GM12873 (cell line): ENCODE measurements at regions not wholly inside any gene's neighbourhood (a gene's known extent, or its start where the extent isn't known, plus 50 kb on each side); places are given as distances from the start of the nearest gene placed in this dataset.

Source experiments
- TF ChIP-seq, protein P1 (sequence below): IDR thresholded peaks from 2 replicates; pipeline ENCODE4 v1.5.1; 2012; ENCODE audit warnings: low read depth, mild to moderate bottlenecking, moderate library complexity, low read length, control low read depth; ENCODE audit not compliant: insufficient read depth; ENCODE audit errors: missing control alignments

DNA sequence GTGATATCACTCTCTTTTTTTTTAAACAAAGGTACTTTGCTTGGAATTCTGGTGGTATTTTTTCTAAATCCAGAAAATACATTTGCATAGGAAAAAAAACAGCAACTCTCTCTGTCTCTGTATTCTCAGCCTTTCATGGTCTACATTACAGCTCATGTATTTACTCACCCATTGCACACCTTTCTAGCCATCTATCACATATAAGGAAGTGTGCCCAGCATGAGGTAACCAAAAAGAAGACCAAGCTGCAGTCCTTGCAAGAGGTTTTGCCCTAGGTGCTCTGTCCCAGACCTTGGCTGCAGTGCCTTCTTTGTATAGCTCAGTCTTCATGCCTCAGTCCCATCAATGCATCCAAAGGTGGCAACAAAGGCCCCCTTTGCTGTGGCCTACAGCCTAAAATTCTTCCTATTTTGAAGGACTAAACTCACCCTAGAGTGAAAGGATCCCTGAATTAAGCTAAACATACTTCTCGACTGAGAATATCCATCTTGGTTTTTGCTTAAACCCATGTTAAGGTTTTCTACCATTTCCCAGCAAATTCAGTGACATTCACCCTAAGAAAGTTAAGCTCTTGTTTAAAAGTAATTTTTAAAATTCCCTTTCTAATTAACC, 446.4 kb downstream of the KIF4B start:
- TF ChIP-seq, protein P1, sequence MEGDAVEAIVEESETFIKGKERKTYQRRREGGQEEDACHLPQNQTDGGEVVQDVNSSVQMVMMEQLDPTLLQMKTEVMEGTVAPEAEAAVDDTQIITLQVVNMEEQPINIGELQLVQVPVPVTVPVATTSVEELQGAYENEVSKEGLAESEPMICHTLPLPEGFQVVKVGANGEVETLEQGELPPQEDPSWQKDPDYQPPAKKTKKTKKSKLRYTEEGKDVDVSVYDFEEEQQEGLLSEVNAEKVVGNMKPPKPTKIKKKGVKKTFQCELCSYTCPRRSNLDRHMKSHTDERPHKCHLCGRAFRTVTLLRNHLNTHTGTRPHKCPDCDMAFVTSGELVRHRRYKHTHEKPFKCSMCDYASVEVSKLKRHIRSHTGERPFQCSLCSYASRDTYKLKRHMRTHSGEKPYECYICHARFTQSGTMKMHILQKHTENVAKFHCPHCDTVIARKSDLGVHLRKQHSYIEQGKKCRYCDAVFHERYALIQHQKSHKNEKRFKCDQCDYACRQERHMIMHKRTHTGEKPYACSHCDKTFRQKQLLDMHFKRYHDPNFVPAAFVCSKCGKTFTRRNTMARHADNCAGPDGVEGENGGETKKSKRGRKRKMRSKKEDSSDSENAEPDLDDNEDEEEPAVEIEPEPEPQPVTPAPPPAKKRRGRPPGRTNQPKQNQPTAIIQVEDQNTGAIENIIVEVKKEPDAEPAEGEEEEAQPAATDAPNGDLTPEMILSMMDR: no peak

DNA sequence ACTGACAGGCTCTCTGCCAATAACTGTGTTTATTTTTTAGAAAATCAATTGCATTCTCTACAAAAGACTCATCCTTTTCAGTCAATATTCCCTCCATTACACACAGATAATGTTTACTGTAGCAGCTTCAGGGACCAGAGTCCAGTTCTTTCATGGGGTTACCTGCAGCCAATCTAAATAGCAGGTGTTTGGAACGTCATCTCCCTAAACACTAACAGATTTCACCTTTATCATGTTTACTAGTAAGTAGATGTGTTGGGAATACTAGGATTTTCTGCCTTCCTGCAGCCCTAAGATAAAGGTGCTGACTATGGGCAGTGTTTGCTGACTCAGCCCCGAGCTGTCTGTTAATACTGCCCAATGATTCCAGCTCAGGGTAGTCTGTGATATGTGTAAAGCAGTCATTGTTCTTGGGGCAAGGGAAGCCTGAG, 447.0 kb downstream of the KIF4B start:
- TF ChIP-seq, protein P1: no peak

DNA sequence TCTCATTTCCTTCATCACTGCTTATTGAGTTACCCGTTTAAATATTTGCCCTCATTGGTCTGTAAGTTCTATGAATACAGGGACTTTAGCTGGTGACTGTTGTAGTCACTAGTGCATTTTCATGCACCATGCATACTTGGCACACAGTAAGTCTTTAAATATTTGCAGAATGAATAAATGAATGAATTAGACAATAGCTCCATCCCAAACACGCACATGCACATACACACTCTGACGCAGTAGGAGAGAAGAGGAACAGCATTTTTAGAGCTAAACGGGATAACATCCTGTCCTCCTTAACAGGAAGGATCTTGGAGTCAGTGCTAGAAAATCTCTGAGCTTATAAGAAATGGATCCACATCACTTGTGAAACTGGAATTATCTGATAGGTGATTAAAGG, 447.7 kb downstream of the KIF4B start:
- TF ChIP-seq, protein P1: no peak

DNA sequence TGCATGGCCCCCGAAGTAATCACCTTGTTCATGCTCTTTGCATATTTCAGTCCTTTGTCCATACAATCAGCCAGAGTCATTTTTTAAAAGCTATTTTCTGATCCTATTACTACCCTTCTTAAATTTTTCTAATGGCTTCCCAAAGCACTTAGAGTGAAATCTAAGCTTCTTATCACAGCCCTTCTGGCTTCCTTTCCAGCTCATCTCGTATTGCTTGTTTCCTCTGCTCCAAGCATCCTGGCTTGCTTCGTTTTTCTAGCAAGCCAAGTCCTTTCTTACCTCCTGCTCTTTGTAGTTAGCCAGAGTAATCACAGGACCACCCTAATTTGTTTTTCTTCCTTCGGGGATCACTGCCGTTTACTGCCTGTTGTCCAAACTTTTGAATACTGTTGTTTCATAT, 453.3 kb downstream of the KIF4B start:
- TF ChIP-seq, protein P1: no peak

DNA sequence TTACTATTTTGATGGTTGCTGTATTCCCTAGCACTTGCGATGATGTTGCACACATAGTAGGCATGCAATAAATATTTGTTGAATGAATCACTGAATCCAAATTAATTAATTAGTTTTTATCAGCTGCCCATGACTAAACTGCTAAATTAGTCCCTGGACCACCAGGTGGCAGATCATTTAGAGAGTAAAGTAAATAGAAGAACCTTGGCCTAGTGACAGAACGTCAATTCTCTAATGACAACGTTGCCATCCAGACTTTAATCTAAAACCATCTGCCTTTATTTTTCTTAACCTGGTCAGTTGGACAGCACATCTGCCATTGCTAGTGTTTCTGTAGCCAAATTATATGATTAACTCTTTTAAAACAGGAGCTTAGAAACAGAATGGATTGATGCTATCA, 457.5 kb downstream of the KIF4B start:
- TF ChIP-seq, protein P1: no peak

GRCh38 chr5:155472780-155473179, 459.2 kb downstream of the KIF4B start:
- TF ChIP-seq, protein P1: no peak

- TF ChIP-seq, protein P1: no peak
Observed at GRCh38 chr5:155475318-155475717, 461.8 kb downstream of the KIF4B start.
